ENCODE measurements at regions not wholly inside any gene's neighbourhood (a gene's known extent, or its start where the extent isn't known, plus 50 kb on each side); places are given as distances from the start of the nearest gene placed in this dataset.

DNA sequence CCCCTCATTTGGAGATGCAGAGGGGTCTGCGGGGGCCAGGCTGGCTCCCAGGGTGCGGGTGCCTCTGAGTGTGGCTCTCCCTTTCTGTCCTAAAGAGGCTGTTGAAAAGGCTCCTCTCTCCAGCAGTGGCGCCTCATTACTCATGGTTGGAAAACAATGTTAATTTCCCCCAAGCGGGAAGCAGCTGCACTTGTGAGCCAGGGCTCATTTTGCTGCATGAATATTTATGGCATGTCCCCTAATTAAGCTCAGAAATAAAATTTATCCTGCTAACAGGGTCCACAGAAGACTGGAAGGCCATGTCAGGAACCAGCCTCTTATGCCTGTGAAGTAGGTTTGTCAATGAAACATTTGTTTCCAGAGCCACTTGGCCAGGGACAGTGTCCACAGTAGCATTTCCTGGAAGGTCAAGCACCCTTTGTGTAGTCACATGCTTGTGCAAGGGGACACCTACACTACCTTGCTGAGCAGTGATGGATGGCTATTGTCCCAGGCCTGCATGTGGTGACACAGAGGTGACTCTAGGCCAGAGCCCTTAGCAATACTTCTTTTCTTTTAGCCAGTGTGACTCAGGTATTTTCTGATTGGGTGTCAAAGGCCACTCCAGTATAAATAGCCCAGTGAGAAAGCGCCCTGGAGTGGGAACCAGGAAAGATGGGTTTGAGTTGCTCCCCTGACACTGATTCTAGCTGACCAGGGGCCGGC, 259.0 kb downstream of the FOXD2 start:
- H3K36me3 ChIP-seq (ENCODE audit: control insufficient read depth in 2 of 4, insufficient read depth in 4 of 4, low read length in 3 of 4): no peaks in the 10 kb centered on the region
- WGBS, 2 experiments (ENCODE audit: extremely low coverage in 1 of 2, insufficient coverage in 1 of 2, insufficient read length in 1 of 2, insufficient replicate concordance in 2 of 2, low coverage in 1 of 2, low lambda C conversion rate in 2 of 2, missing lambda C conversion rate in 1 of 2): 76% methylated on average over 6 of the region's 6 CpGs; no CpG with 5 or more reads in 1 of the 2 experiments
- TF ChIP-seq CEBPB (IDR thresholded peaks at IDR 0.05; ENCODE audit: low read depth, low read length): no peak
- no peak overlapping the region for H2AK5ac ChIP-seq (ENCODE audit: low read depth, low read length)
- DNase-seq (ENCODE audit: low read depth in 1 of 2, low spot score in 2 of 2): no peak
- no peak overlapping the region for H3K4ac ChIP-seq (replicated peaks; ENCODE audit: insufficient read length, low read depth, low read length)
- H4K8ac ChIP-seq (ENCODE audit: extremely low read depth, insufficient read depth, low read length): peak overlapping the region; percentile 30
- H3K56ac ChIP-seq (replicated peaks; ENCODE audit: insufficient read length, low read depth, low read length): no peak overlapping the region
- no peak overlapping the region for H3K18ac ChIP-seq (ENCODE audit: extremely low read depth, low read length)
- H3K14ac ChIP-seq (ENCODE audit: insufficient read length): no peak overlapping the region
- peak overlapping the region; percentile 81; the same call in 1 of the 2 replicates for H2AFZ ChIP-seq (ENCODE audit: low read length)
- no peaks in the 10 kb centered on the region for H3K9me3 ChIP-seq (ENCODE audit: insufficient read depth in 2 of 2, low read depth in 1 of 2, low read length in 1 of 2)
- peak overlapping the region; percentile 11; the same call in 1 of the 2 replicates for H2BK15ac ChIP-seq (ENCODE audit: low read length)
- H2BK20ac ChIP-seq (ENCODE audit: low read length): no peak overlapping the region
- ChIA-PET POLR2A (ENCODE audit: partially characterized antibody) (no interaction called here), CTCF (ENCODE audit: partially characterized antibody) (interaction anchor here (1.2 to 2.6 kb wide), 3 partner anchors 14 to 259 kb away, joined by 3 to 7 read pairs (median 3); partner anchors contain the start of gene FOXD2)
- H3K23me2 ChIP-seq (ENCODE audit: low read depth, low read length): no peaks in the 10 kb centered on the region
- H2BK12ac ChIP-seq (ENCODE audit: low read depth, low read length): no peak overlapping the region
- peaks cover 0 to 4% (median 0%) of the 10 kb centered on the region in 4 experiments; a peak in 1 of 7 replicates for H3K4me1 ChIP-seq (replicated peaks in 1 of 4; ENCODE audit: control insufficient read depth in 3 of 4, insufficient read depth in 4 of 4, low read length in 3 of 4)
- no peak overlapping the region for H2BK5ac ChIP-seq (ENCODE audit: low read depth, low read length)
- H4K5ac ChIP-seq (ENCODE audit: insufficient read length, low read depth, low read length): no peak overlapping the region
- no peak overlapping the region for H3K23ac ChIP-seq (ENCODE audit: insufficient read length)
- H3K27me3 ChIP-seq (replicated peaks in 1 of 4; ENCODE audit: control insufficient read depth in 3 of 4, extremely low read depth in 1 of 4, insufficient read depth in 3 of 4, low read length in 3 of 4): peaks cover 0 to 2% (median 0%) of the 10 kb centered on the region in 4 experiments; a peak in 1 of 7 replicates
- no peak overlapping the region for H2BK120ac ChIP-seq (replicated peaks; ENCODE audit: low read depth, low read length)
- H3K27ac ChIP-seq (ENCODE audit: low read depth, low read length): no peak overlapping the region
- no peaks in the 10 kb centered on the region for H3K79me1 ChIP-seq (ENCODE audit: low read depth, low read length)
- H4K20me1 ChIP-seq (replicated peaks in 1 of 2; ENCODE audit: control insufficient read depth in 1 of 2, insufficient read depth in 2 of 2, low read length in 2 of 2): no peaks in the 10 kb centered on the region
- no peak overlapping the region for H4K91ac ChIP-seq (replicated peaks; ENCODE audit: insufficient read length, low read length)
- no peak overlapping the region for H3K9ac ChIP-seq (replicated peaks in 1 of 4; ENCODE audit: extremely low read depth in 1 of 4, low read depth in 3 of 4, low read length in 3 of 4)
- no peak for FAIRE-seq
- no peak overlapping the region for H3K4me2 ChIP-seq (ENCODE audit: insufficient read depth in 1 of 2, low read depth in 2 of 2, low read length in 2 of 2)
- no peak overlapping the region for H3K4me3 ChIP-seq (ENCODE audit: extremely low read depth in 1 of 4, insufficient read depth in 2 of 4, low read depth in 3 of 4, low read length in 4 of 4)
- H3K79me2 ChIP-seq (ENCODE audit: control insufficient read depth in 1 of 2, insufficient read depth in 2 of 2, low read length in 2 of 2): no peaks in the 10 kb centered on the region

All from H1 (cell line).